OCI-LY3 (cell line): ENCODE measurements at regions not wholly inside any gene's neighbourhood (a gene's known extent, or its start where the extent isn't known, plus 50 kb on each side); places are given as distances from the start of the nearest gene placed in this dataset.

ENCODE experiments used
- EZH2phosphoT487 ChIP-seq: fragments of 200-600 bp; shearing (Covaris generic); IDR thresholded peaks from 2 replicates; pipeline ENCODE4 v1.6.1; 2018; ENCODE audit warnings: antibody characterized with exemption, mixed run types, low read depth
- TF ChIP-seq, protein P1 (sequence below): fragments of 200-600, 300-600 bp; sonication (generic); IDR thresholded peaks from 2 replicates; pipeline ENCODE4 v1.5.1; 2014; ENCODE audit warnings: antibody characterized with exemption, low read length, low read depth

DNA sequence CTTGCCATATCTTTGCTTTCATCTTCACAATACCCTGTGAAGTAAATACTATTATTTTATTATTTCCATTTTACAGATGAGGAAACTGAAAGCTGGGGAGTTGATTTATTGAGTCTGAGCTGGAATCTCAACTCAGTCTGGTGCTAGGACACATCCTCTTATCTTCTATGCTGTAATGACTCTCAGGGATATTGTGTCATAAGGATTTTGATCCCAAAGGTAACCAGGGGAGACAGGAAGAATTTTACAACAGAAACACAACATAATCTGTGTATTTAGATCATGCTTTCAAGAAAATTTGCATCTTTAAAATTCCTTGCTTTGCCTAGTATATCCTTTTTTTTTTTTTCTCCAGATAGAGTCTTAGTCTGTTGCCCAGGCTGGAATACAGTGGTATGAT lies 123.3 kb upstream of the BTG1 start:
- TF ChIP-seq, protein P1, sequence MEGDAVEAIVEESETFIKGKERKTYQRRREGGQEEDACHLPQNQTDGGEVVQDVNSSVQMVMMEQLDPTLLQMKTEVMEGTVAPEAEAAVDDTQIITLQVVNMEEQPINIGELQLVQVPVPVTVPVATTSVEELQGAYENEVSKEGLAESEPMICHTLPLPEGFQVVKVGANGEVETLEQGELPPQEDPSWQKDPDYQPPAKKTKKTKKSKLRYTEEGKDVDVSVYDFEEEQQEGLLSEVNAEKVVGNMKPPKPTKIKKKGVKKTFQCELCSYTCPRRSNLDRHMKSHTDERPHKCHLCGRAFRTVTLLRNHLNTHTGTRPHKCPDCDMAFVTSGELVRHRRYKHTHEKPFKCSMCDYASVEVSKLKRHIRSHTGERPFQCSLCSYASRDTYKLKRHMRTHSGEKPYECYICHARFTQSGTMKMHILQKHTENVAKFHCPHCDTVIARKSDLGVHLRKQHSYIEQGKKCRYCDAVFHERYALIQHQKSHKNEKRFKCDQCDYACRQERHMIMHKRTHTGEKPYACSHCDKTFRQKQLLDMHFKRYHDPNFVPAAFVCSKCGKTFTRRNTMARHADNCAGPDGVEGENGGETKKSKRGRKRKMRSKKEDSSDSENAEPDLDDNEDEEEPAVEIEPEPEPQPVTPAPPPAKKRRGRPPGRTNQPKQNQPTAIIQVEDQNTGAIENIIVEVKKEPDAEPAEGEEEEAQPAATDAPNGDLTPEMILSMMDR, result no peak
- TF ChIP-seq EZH2phosphoT487, result no peak
